IgD-negative memory B cell (primary cell): ENCODE measurements at regions not wholly inside any gene's neighbourhood (a gene's known extent, or its start where the extent isn't known, plus 50 kb on each side); places are given as distances from the start of the nearest gene placed in this dataset.

ENCODE experiments used
- H3K27ac Mint-ChIP-seq, 3 donors: one replicate each; pipeline ENCODE4 v1.8.0; 2020 to 2022; ENCODE audit warnings: mild to moderate bottlenecking in 3 of 3, mixed read lengths in 3 of 3, moderate library complexity in 1 of 3
- H3K27me3 Mint-ChIP-seq: one replicate; pipeline ENCODE4 v1.8.0; 2021; ENCODE audit warnings: mixed read lengths
- H3K36me3 Mint-ChIP-seq: one replicate; pipeline ENCODE4 v1.8.0; 2020; ENCODE audit warnings: mild to moderate bottlenecking, mixed read lengths
- H3K4me1 Mint-ChIP-seq, 3 donors: one replicate each; pipeline ENCODE4 v1.8.0; 2020 to 2022; ENCODE audit warnings: mixed read lengths in 3 of 3, mild to moderate bottlenecking in 1 of 3
- H3K4me3 Mint-ChIP-seq, 4 donors: one replicate each; pipeline ENCODE4 v1.8.0; 2020 to 2022; ENCODE audit warnings: mild to moderate bottlenecking in 4 of 4, mixed read lengths in 4 of 4, moderate library complexity in 3 of 4
- H3K9me3 Mint-ChIP-seq, 3 donors: one replicate each; pipeline ENCODE4 v1.8.0; 2020 to 2021; ENCODE audit warnings: mixed read lengths in 3 of 3, mild to moderate bottlenecking in 1 of 3

DNA sequence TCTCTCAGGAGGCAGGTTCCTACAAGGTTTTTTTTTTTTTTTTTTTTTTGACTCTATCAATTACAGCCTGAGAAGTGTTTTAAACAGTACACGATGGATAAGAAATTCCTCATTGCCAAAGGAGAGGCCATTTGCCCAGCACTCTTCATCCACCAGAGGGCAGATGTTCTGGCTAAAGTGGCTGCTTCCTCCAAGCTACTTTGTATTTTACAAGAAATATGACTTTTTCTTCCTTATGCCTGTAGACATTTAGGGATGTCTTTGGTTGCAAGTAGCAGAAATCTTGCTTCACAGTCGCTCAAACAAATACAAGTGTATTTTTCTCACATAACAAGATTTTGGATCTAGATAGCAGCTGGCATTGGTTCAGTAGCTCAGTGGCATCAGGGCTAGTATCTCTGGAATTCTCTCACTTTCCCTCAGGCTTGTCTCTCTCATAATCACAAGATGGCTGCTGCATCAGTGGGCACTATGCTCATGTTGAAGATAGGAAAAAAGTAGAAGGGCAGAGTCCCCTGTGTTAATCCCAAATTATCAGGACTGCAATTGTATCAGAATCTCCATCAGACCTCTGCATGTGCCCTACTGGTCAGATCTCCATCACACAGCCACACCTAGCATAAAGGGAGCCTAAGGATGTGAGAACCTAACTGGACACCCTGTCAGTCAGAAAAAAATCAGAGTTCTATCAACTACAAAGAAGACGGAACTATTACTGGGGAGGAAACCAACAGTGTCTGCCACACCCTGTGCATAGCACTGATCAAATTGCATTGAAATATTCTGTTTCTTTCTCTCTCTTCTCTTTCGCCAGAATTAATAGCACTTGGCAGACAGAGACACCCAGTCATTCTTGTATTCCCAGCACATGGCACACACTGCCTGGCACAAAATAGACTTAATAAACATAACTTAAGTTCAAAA is 138.9 kb upstream of the COL8A1 start:
- H3K27me3 Mint-ChIP-seq, result no peaks in the 10 kb centered on the region
- H3K36me3 Mint-ChIP-seq, result no peaks in the 10 kb centered on the region
- no peak overlapping the region for H3K27ac Mint-ChIP-seq
- H3K9me3 Mint-ChIP-seq, result peaks cover 2 to 4% (median 4%) of the 10 kb centered on the region in 3 donors
- H3K4me1 Mint-ChIP-seq, result no peaks in the 10 kb centered on the region
- no peak overlapping the region for H3K4me3 Mint-ChIP-seq

- Mint-ChIP-seq H3K27me3 (no peaks in the 10 kb centered on the region), H3K36me3 (no peaks in the 10 kb centered on the region), H3K4me3 (no peak overlapping the region), H3K9me3 (peaks cover 2 to 4% (median 4%) of the 10 kb centered on the region in 3 donors), H3K4me1 (no peaks in the 10 kb centered on the region), H3K27ac (no peak overlapping the region)
Observed at GRCh38 chr3:99498550-99499234, 139.7 kb upstream of the COL8A1 start.

DNA sequence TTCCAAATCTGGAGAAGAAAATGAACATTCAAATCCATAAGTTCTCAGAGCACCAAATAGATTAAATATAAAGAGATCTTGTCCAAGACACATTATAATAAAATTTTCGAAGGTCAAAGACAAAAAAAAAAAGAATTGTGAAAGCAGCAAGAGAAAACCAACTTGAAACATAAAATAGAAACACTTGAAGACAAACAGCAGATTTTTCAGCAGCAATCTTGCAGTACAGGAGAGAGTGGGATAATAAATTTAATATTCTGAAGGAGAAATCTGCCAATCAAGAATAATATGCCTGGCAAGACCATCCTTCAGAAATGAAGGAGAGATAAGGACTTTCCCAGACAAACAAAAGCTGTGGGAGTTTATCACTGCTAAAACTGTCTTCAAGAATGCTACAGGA is 150.5 kb upstream of the COL8A1 start:
- Mint-ChIP-seq H3K4me3 (peak overlapping the region in 1 of 4 donors; percentile 19), H3K36me3 (no peaks in the 10 kb centered on the region), H3K27me3 (no peaks in the 10 kb centered on the region), H3K9me3 (peaks cover 0 to 17% (median 6%) of the 10 kb centered on the region in 3 donors), H3K27ac (no peak overlapping the region), H3K4me1 (no peaks in the 10 kb centered on the region)

- Mint-ChIP-seq H3K4me1 (peaks cover 0 to under 1% (median 0%) of the 10 kb centered on the region in 3 donors), H3K27ac (no peak overlapping the region), H3K4me3 (no peak overlapping the region), H3K9me3 (peaks cover 0 to 17% (median 6%) of the 10 kb centered on the region in 3 donors), H3K36me3 (no peaks in the 10 kb centered on the region), H3K27me3 (no peaks in the 10 kb centered on the region)
Observed at GRCh38 chr3:99485286-99485685, 153.1 kb upstream of the COL8A1 start.

DNA sequence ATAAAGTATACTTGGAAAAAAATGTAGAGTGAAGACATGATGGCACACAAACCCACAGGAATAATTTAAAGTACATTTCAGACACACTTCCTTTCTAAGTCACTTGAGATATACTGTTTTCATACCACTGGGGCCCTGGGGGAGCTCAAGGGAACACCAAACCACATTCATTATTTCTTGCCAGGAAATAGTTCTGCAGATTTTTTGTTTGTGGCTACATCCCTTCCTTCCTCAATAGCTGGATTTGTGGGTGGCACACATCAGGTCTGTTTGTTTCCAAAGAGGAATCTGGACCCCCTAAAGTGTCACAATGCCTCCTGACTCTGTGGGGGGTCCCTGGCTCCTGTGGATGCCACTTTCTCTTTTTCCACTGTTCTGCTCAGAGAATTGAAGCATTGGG is 153.5 kb upstream of the COL8A1 start:
- no peak overlapping the region for H3K27ac Mint-ChIP-seq
- H3K36me3 Mint-ChIP-seq, result no peaks in the 10 kb centered on the region
- no peak overlapping the region for H3K4me3 Mint-ChIP-seq
- peaks cover 0 to 2% (median 0%) of the 10 kb centered on the region in 3 donors for H3K4me1 Mint-ChIP-seq
- H3K27me3 Mint-ChIP-seq, result no peaks in the 10 kb centered on the region
- H3K9me3 Mint-ChIP-seq, result peaks cover 0 to 17% (median 6%) of the 10 kb centered on the region in 3 donors

DNA sequence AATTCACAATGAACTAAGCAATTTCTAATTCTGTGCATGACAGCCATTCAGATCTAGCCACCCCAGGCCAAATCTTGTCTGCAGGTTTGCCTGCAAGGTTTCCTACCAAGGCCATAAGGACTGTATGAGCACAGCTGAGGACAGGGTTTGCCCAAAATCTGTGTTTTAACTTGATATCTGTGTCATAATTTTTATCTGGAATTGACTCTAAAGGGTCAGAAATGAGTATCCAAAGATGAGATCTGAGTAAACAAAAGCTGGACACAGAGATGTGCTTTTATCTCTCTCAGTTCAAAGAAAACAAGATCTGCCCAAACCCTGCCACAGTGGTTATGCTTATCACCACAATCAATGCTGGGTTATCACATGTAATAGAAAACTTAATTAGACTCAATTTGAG is 154.6 kb upstream of the COL8A1 start:
- H3K27ac Mint-ChIP-seq, result no peak overlapping the region
- peaks cover 0 to 17% (median 6%) of the 10 kb centered on the region in 3 donors for H3K9me3 Mint-ChIP-seq
- H3K36me3 Mint-ChIP-seq, result no peaks in the 10 kb centered on the region
- H3K4me3 Mint-ChIP-seq, result no peak overlapping the region
- no peaks in the 10 kb centered on the region for H3K27me3 Mint-ChIP-seq
- H3K4me1 Mint-ChIP-seq, result peaks cover 0 to 2% (median 0%) of the 10 kb centered on the region in 3 donors

- no peak overlapping the region for H3K27ac Mint-ChIP-seq
- no peak overlapping the region for H3K4me3 Mint-ChIP-seq
- peaks cover 0 to 2% (median 0%) of the 10 kb centered on the region in 3 donors for H3K4me1 Mint-ChIP-seq
- H3K9me3 Mint-ChIP-seq, result peaks cover 0 to 9% (median 0%) of the 10 kb centered on the region in 3 donors
- H3K27me3 Mint-ChIP-seq, result no peaks in the 10 kb centered on the region
- no peaks in the 10 kb centered on the region for H3K36me3 Mint-ChIP-seq
Observed at GRCh38 chr3:99482191-99482590, 156.2 kb upstream of the COL8A1 start.

DNA sequence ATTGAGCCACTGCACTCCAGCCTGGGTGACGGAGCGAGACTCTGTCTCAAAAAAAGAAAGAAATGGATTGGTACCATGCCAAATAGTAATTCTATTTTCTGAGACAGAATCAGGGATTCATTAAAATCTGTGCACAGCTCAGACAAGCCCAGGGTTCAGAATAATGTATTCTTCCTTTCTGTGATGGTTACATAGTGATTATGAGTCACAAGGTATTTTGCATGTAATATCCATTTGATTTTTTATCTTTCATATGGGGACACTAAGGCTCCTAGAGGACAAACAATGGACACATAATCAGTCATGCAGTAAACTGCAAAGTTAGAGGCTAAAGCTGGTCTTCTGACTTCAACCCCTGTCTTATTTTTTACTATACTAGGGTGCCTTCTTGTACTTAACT is 156.8 kb upstream of the COL8A1 start:
- no peaks in the 10 kb centered on the region for H3K36me3 Mint-ChIP-seq
- H3K4me1 Mint-ChIP-seq, result peaks cover 0 to 3% (median 0%) of the 10 kb centered on the region in 3 donors
- no peak overlapping the region for H3K4me3 Mint-ChIP-seq
- H3K27me3 Mint-ChIP-seq, result no peaks in the 10 kb centered on the region
- no peak overlapping the region for H3K27ac Mint-ChIP-seq
- peaks cover 0 to 6% (median 0%) of the 10 kb centered on the region in 3 donors for H3K9me3 Mint-ChIP-seq

DNA sequence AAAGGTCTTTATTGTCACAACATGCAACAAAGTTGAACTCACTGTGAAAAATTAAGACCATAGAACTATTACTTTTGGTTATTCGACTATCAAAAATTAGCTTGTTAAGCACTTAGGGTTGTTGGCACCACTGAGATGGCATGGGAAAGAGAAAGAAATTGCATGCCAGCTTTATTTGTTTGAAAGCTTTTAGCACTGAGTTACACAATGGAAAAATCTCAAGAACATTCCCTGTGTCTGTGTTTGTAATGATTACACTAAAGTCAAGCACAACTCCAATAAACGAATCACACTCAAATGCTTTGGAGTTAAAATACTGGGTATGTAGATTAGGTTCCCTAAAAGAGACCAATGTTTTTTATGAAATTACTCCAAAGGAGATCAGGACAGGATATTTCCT is 158.6 kb upstream of the COL8A1 start:
- H3K27me3 Mint-ChIP-seq, result no peaks in the 10 kb centered on the region
- H3K27ac Mint-ChIP-seq, result no peak overlapping the region
- H3K4me1 Mint-ChIP-seq, result peaks cover 0 to 4% (median 0%) of the 10 kb centered on the region in 3 donors
- H3K36me3 Mint-ChIP-seq, result no peaks in the 10 kb centered on the region
- H3K4me3 Mint-ChIP-seq, result no peak overlapping the region
- H3K9me3 Mint-ChIP-seq, result peaks cover 0 to 6% (median 0%) of the 10 kb centered on the region in 3 donors

GRCh38 chr3:99477650-99478049 is 160.7 kb upstream of the COL8A1 start:
- no peak overlapping the region for H3K4me3 Mint-ChIP-seq
- peaks cover 0 to 4% (median 0%) of the 10 kb centered on the region in 3 donors for H3K4me1 Mint-ChIP-seq
- H3K27ac Mint-ChIP-seq, result no peak overlapping the region
- no peaks in the 10 kb centered on the region for H3K27me3 Mint-ChIP-seq
- peaks cover 0 to 6% (median 1%) of the 10 kb centered on the region in 3 donors for H3K9me3 Mint-ChIP-seq
- H3K36me3 Mint-ChIP-seq, result no peaks in the 10 kb centered on the region

GRCh38 chr3:99475229-99475628 is 163.2 kb upstream of the COL8A1 start:
- H3K27me3 Mint-ChIP-seq, result no peaks in the 10 kb centered on the region
- no peak overlapping the region for H3K4me3 Mint-ChIP-seq
- peaks cover 0 to 6% (median 1%) of the 10 kb centered on the region in 3 donors for H3K9me3 Mint-ChIP-seq
- no peaks in the 10 kb centered on the region for H3K36me3 Mint-ChIP-seq
- no peak overlapping the region for H3K27ac Mint-ChIP-seq
- peaks cover 0 to 2% (median 0%) of the 10 kb centered on the region in 3 donors for H3K4me1 Mint-ChIP-seq

GRCh38 chr3:99474776-99475175 is 163.6 kb upstream of the COL8A1 start:
- Mint-ChIP-seq H3K27me3 (no peaks in the 10 kb centered on the region), H3K36me3 (no peaks in the 10 kb centered on the region), H3K4me1 (peaks cover 0 to 2% (median 0%) of the 10 kb centered on the region in 3 donors), H3K4me3 (no peak overlapping the region), H3K9me3 (peaks cover 0 to 6% (median 1%) of the 10 kb centered on the region in 3 donors), H3K27ac (no peak overlapping the region)

GRCh38 chr3:99473321-99473751 is 165.1 kb upstream of the COL8A1 start:
- peaks cover 0 to 2% (median 0%) of the 10 kb centered on the region in 3 donors for H3K4me1 Mint-ChIP-seq
- H3K27ac Mint-ChIP-seq, result no peak overlapping the region
- H3K27me3 Mint-ChIP-seq, result no peaks in the 10 kb centered on the region
- H3K36me3 Mint-ChIP-seq, result no peaks in the 10 kb centered on the region
- no peak overlapping the region for H3K4me3 Mint-ChIP-seq
- peaks cover 0 to 4% (median 3%) of the 10 kb centered on the region in 3 donors for H3K9me3 Mint-ChIP-seq

- Mint-ChIP-seq H3K4me1 (peaks cover 0 to 2% (median 0%) of the 10 kb centered on the region in 3 donors), H3K36me3 (no peaks in the 10 kb centered on the region), H3K27ac (no peak overlapping the region), H3K9me3 (peaks cover 0 to 4% (median 0%) of the 10 kb centered on the region in 3 donors), H3K4me3 (no peak overlapping the region), H3K27me3 (no peaks in the 10 kb centered on the region)
Observed at GRCh38 chr3:99472385-99472784, 166.0 kb upstream of the COL8A1 start.
